ENCODE measurements at regions not wholly inside any gene's neighbourhood (a gene's known extent, or its start where the extent isn't known, plus 50 kb on each side); places are given as distances from the start of the nearest gene placed in this dataset.

- no peak for DNase-seq
- H3K9me3 Mint-ChIP-seq, result peaks cover 0 to 14% (median 2%) of the 10 kb centered on the region in 9 donors
- H3K4me1 Mint-ChIP-seq, result no peaks in the 10 kb centered on the region
Observed at GRCh38 chr10:105986912-105987635, 1177.4 kb downstream of the SORCS1 start.

GRCh38 chr10:105986486-105986885 lies 1178.0 kb downstream of the SORCS1 start:
- no peak overlapping the region for H3K4me3 Mint-ChIP-seq
- peaks cover 0 to 14% (median 2%) of the 10 kb centered on the region in 5 donors for H3K27me3 Mint-ChIP-seq
- H3K27ac Mint-ChIP-seq, result no peak overlapping the region
- DNase-seq (no peak), ATAC-seq (no peak)
- POLR2A ChIA-PET, result no interaction called here
- peaks cover 0 to 16% (median 2%) of the 10 kb centered on the region in 9 donors for H3K9me3 Mint-ChIP-seq
- H3K36me3 Mint-ChIP-seq, result no peaks in the 10 kb centered on the region
- H3K4me1 Mint-ChIP-seq, result no peaks in the 10 kb centered on the region

More at GRCh38 chr10:105986912-105987635, 1177.4 kb downstream of the SORCS1 start:
- Mint-ChIP-seq H3K4me3 (no peak overlapping the region), H3K36me3 (no peaks in the 10 kb centered on the region), H3K27me3 (peaks cover 0 to 14% (median 2%) of the 10 kb centered on the region in 5 donors), H3K27ac (no peak overlapping the region)
- POLR2A ChIA-PET, result no interaction called here
- no peak for ATAC-seq

GRCh38 chr10:105982735-105983134 lies 1181.8 kb downstream of the SORCS1 start:
- ATAC-seq (no peak), DNase-seq (no peak)
- Mint-ChIP-seq H3K27ac (no peak overlapping the region), H3K36me3 (no peaks in the 10 kb centered on the region), H3K4me1 (no peaks in the 10 kb centered on the region), H3K4me3 (no peak overlapping the region), H3K9me3 (peaks cover 0 to 11% (median 0%) of the 10 kb centered on the region in 9 donors), H3K27me3 (peaks cover 0 to 8% (median 1%) of the 10 kb centered on the region in 5 donors)
- POLR2A ChIA-PET, result no interaction called here

- no peak for ATAC-seq
- H3K9me3 Mint-ChIP-seq, result peaks cover 0 to 11% (median 0%) of the 10 kb centered on the region in 9 donors
- H3K4me1 Mint-ChIP-seq, result no peaks in the 10 kb centered on the region
- no peaks in the 10 kb centered on the region for H3K36me3 Mint-ChIP-seq
- H3K27ac Mint-ChIP-seq, result no peak overlapping the region
- H3K27me3 Mint-ChIP-seq, result peaks cover 0 to 8% (median 1%) of the 10 kb centered on the region in 5 donors
- POLR2A ChIA-PET, result no interaction called here
- H3K4me3 Mint-ChIP-seq, result no peak overlapping the region
- no peak for DNase-seq
Observed at GRCh38 chr10:105981679-105982078, 1182.8 kb downstream of the SORCS1 start.

GRCh38 chr10:105974803-105975456 lies 1189.6 kb downstream of the SORCS1 start:
- Mint-ChIP-seq H3K36me3 (no peaks in the 10 kb centered on the region), H3K9me3 (peaks cover 0 to 4% (median 0%) of the 10 kb centered on the region in 9 donors), H3K27me3 (no peaks in the 10 kb centered on the region), H3K27ac (no peak overlapping the region), H3K4me1 (no peaks in the 10 kb centered on the region), H3K4me3 (peak overlapping the region in 2 of 10 donors; percentile 16 to 33)
- ATAC-seq (no peak), DNase-seq (no peak)
- POLR2A ChIA-PET, result no interaction called here

GRCh38 chr10:105973902-105974301 lies 1190.6 kb downstream of the SORCS1 start:
- DNase-seq (no peak), ATAC-seq (no peak)
- Mint-ChIP-seq H3K27me3 (no peaks in the 10 kb centered on the region), H3K9me3 (peaks cover 0 to 4% (median 0%) of the 10 kb centered on the region in 9 donors), H3K27ac (no peak overlapping the region), H3K36me3 (no peaks in the 10 kb centered on the region), H3K4me1 (no peaks in the 10 kb centered on the region), H3K4me3 (no peak overlapping the region)
- POLR2A ChIA-PET, result no interaction called here

GRCh38 chr10:105973360-105973759 lies 1191.1 kb downstream of the SORCS1 start:
- Mint-ChIP-seq H3K27ac (peak overlapping the region in 1 of 10 donors; percentile 1), H3K27me3 (no peaks in the 10 kb centered on the region), H3K9me3 (peaks cover 0 to 4% (median 0%) of the 10 kb centered on the region in 9 donors), H3K36me3 (no peaks in the 10 kb centered on the region), H3K4me1 (no peaks in the 10 kb centered on the region), H3K4me3 (no peak overlapping the region)
- ATAC-seq, result no peak
- POLR2A ChIA-PET, result no interaction called here
- no peak for DNase-seq

- no peak overlapping the region for H3K4me3 Mint-ChIP-seq
- peaks cover 0 to 4% (median 0%) of the 10 kb centered on the region in 5 donors for H3K27me3 Mint-ChIP-seq
- H3K36me3 Mint-ChIP-seq, result no peaks in the 10 kb centered on the region
Observed at GRCh38 chr10:105971460-105971859, 1193.0 kb downstream of the SORCS1 start.

GRCh38 chr10:105969884-105970377 lies 1194.6 kb downstream of the SORCS1 start:
- ATAC-seq (no peak), DNase-seq (no peak)
- H3K27ac Mint-ChIP-seq, result no peak overlapping the region
- H3K27me3 Mint-ChIP-seq, result peaks cover 0 to 5% (median 2%) of the 10 kb centered on the region in 5 donors
- H3K36me3 Mint-ChIP-seq, result no peaks in the 10 kb centered on the region
- POLR2A ChIA-PET, result no interaction called here
- no peaks in the 10 kb centered on the region for H3K4me1 Mint-ChIP-seq
- peaks cover 0 to 14% (median 0%) of the 10 kb centered on the region in 9 donors for H3K9me3 Mint-ChIP-seq
- H3K4me3 Mint-ChIP-seq, result no peak overlapping the region

More at GRCh38 chr10:105971460-105971859, 1193.0 kb downstream of the SORCS1 start:
- DNase-seq (no peak), ATAC-seq (no peak)
- Mint-ChIP-seq H3K4me1 (no peaks in the 10 kb centered on the region), H3K9me3 (peaks cover 0 to 14% (median 0%) of the 10 kb centered on the region in 9 donors), H3K27ac (no peak overlapping the region)
- POLR2A ChIA-PET, result no interaction called here

GRCh38 chr10:105968666-105969065 lies 1195.8 kb downstream of the SORCS1 start:
- DNase-seq (no peak), ATAC-seq (no peak)
- peaks cover 0 to 5% (median 2%) of the 10 kb centered on the region in 5 donors for H3K27me3 Mint-ChIP-seq
- POLR2A ChIA-PET, result no interaction called here
- H3K27ac Mint-ChIP-seq, result no peak overlapping the region
- H3K9me3 Mint-ChIP-seq, result peaks cover 0 to 14% (median 0%) of the 10 kb centered on the region in 9 donors
- H3K36me3 Mint-ChIP-seq, result no peaks in the 10 kb centered on the region
- no peak overlapping the region for H3K4me3 Mint-ChIP-seq
- no peaks in the 10 kb centered on the region for H3K4me1 Mint-ChIP-seq

- Mint-ChIP-seq H3K27me3 (peaks cover 0 to 5% (median 2%) of the 10 kb centered on the region in 5 donors), H3K36me3 (no peaks in the 10 kb centered on the region), H3K9me3 (peaks cover 0 to 14% (median 0%) of the 10 kb centered on the region in 9 donors), H3K4me3 (no peak overlapping the region), H3K27ac (no peak overlapping the region), H3K4me1 (no peaks in the 10 kb centered on the region)
- ATAC-seq, result no peak
- POLR2A ChIA-PET, result no interaction called here
- DNase-seq, result no peak
Observed at GRCh38 chr10:105967256-105967655, 1197.2 kb downstream of the SORCS1 start.

- Mint-ChIP-seq H3K4me1 (no peaks in the 10 kb centered on the region), H3K27me3 (peaks cover 0 to 6% (median 2%) of the 10 kb centered on the region in 5 donors), H3K9me3 (peaks cover 0 to 14% (median 0%) of the 10 kb centered on the region in 9 donors), H3K36me3 (no peaks in the 10 kb centered on the region), H3K4me3 (no peak overlapping the region), H3K27ac (no peak overlapping the region)
- DNase-seq, result no peak
- POLR2A ChIA-PET, result no interaction called here
- ATAC-seq, result no peak
Observed at GRCh38 chr10:105965141-105965540, 1199.4 kb downstream of the SORCS1 start.

GRCh38 chr10:105964009-105964408 lies 1200.5 kb downstream of the SORCS1 start:
- no peak for DNase-seq
- peaks cover 0 to 14% (median 0%) of the 10 kb centered on the region in 9 donors for H3K9me3 Mint-ChIP-seq

More at GRCh38 chr10:105964009-105964408, 1200.5 kb downstream of the SORCS1 start:
- Mint-ChIP-seq H3K4me1 (no peaks in the 10 kb centered on the region), H3K36me3 (no peaks in the 10 kb centered on the region), H3K27me3 (peaks cover 0 to 6% (median 2%) of the 10 kb centered on the region in 5 donors), H3K4me3 (no peak overlapping the region), H3K27ac (no peak overlapping the region)
- ATAC-seq, result no peak
- POLR2A ChIA-PET, result no interaction called here
